ENCODE measurements at regions not wholly inside any gene's neighbourhood (a gene's known extent, or its start where the extent isn't known, plus 50 kb on each side); places are given as distances from the start of the nearest gene placed in this dataset.

- TF ChIP-seq RCOR1 (IDR thresholded peaks at IDR 0.05; ENCODE audit: low read depth, low read length) = no peak
- TF ChIP-seq GATA3 (IDR thresholded peaks at IDR 0.05; ENCODE audit: borderline replicate concordance) = no peak
- no peak for TF ChIP-seq PBX3 (IDR thresholded peaks at IDR 0.05)
- no peak for TF ChIP-seq EP300 (IDR thresholded peaks at IDR 0.05)
- no peak for TF ChIP-seq CTCF (IDR thresholded peaks at IDR 0.05)
These were observed 88.6 kb downstream of the SLC5A7 start for GRCh38 chr2:108074946-108075345.
